GM18868 (cell line): ENCODE measurements at regions not wholly inside any gene's neighbourhood (a gene's known extent, or its start where the extent isn't known, plus 50 kb on each side); places are given as distances from the start of the nearest gene placed in this dataset.
"Not testable (repeated sequence)": the region's sequence is repeated elsewhere in the genome, so short reads cannot be mapped to it uniquely, and the experiment has no call there.

ENCODE experiments used
- ATAC-seq: cut with Tn5 transposase; IDR thresholded peaks from one replicate; pipeline ENCODE4 v1.9.1; 2021; ENCODE audit warnings: mild to moderate bottlenecking, moderate library complexity; ENCODE audit not compliant: unreplicated experiment

GRCh38 chr7:96921231-96921630, 84.1 kb upstream of the DLX6 start:
- ATAC-seq = no peak

DNA sequence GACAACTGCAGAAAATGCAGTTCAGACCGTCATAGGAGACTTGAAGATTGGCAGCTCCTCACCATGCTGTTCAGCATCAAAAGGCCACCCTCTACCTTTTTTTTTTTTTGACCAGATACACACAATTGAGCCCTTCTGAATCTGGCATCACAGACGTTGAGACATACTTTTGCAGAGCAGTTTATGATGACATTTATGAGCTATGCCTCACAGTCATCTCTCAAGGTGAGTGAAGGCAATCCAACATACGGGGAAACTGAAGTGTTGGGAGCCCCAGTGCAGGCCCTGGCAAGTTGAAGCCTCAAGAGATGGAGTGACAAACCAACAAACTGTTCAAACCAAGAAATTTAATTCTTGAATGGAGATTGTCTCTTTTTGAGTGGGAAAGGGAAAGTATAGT, 83.6 kb upstream of the DLX6 start:
- ATAC-seq = no peak

GRCh38 chr7:96923345-96923744, 82.0 kb upstream of the DLX6 start:
- not testable (repeated sequence) for ATAC-seq

- ATAC-seq = no peak
Measured at GRCh38 chr7:96927131-96927530, 78.2 kb upstream of the DLX6 start.

DNA sequence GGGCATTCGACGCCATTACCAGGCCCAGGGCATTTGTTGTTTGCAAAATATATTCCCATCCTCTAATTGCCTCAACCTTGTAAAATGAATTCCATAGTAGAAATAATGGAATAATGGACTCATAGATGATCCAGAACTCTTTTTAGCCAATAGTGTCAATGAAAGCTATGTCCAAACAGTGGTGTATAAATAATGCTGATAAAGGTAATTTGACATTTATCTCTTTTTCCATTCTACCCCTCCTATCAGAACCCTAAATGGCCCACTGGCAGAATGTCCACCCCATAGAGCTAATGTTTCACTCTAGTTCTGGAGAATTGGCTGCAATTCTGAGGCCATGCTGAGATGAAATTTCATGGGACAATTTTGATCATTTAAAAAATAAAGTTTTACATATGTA, 76.4 kb upstream of the DLX6 start:
- ATAC-seq = no peak

DNA sequence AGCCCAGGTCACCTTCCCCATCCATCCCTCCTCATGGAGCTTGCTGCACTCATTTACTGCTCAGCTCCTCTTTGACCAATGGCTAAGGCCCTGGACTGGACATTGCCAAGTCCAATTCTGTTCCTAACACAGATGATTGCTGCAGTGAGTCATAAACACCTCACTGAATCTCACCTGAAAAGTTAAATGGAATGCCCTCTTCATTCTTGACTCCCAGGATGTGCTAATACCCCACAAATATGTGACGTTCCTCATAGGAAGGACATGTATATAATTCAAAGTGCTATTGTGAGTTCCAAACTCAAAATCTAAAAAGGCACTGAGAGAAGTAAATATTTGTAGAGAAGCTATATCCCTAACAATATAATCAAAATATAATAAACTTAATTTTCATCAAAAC, 73.5 kb upstream of the DLX6 start:
- no peak for ATAC-seq

DNA sequence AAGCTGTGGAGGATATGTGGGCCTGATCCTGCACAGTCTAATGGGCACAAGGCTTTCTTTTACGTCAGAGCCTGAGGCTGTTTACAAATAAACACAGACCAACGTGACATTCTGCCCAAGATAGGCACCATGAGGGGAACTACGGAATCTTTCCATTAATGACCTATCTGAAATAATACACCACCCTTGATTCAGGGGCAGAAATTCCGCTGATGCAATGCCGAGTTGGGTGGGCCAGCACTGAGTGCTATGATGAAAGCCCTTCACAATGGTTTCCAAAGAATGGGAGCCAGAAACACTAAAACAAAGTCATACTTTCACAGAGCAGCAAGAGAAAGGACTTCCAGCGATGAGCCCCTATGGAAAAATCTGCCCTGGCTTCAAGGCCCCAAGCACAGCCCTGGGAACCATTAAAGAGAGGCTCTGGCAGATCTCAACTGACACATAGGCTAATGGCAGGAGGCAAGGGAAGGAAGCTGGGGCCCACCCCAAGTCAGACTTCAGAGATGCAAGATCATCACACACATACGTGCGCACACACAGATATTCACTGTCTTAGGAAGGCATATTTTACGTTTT, 72.2 kb upstream of the DLX6 start:
- no peak for ATAC-seq

DNA sequence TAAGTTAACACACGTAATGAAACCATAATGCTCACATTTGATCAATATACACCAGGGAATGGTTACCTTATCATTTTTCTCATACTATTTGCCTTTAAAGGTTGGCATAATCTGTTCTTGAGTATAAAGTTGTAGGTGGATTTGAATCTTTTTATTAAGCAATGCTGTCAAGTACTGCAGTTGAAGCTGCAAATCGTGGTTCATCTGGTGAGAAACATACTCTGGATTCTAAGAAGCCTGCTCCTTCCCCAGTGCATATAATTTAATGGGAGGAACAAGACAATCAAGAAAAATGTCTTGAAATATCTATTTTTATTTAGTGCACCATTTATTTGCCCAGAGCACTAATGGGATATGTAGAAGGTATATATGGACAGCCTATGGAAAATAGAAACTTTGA, 68.7 kb upstream of the DLX6 start:
- no peak for ATAC-seq

- ATAC-seq = no peak
Measured at GRCh38 chr7:96942112-96942511, 63.2 kb upstream of the DLX6 start.

GRCh38 chr7:96949766-96950165, 55.6 kb upstream of the DLX6 start:
- no peak for ATAC-seq

GRCh38 chr7:96952974-96953391, 52.4 kb upstream of the DLX6 start:
- ATAC-seq = no peak

GRCh38 chr7:96953676-96954513, 51.5 kb upstream of the DLX6 start:
- ATAC-seq = no peak
